IMR-90 (cell line): ENCODE measurements at regions not wholly inside any gene's neighbourhood (a gene's known extent, or its start where the extent isn't known, plus 50 kb on each side); places are given as distances from the start of the nearest gene placed in this dataset.

Source experiments
- BHLHE40 ChIP-seq: fragments of 150-350 bp; IDR thresholded peaks from 2 replicates; pipeline ENCODE4 v1.6.1; 2016; ENCODE audit warnings: mild to moderate bottlenecking, low read depth, low read length
- CEBPB ChIP-seq: IDR thresholded peaks from 2 replicates; pipeline ENCODE4 v1.6.1; 2012; ENCODE audit warnings: low read depth, low read length, improper control_type of control experiment
- MAFK ChIP-seq: IDR thresholded peaks from 2 replicates; pipeline ENCODE4 v1.6.1; 2012; ENCODE audit warnings: low read depth, low read length, improper control_type of control experiment
- POLR2A ChIP-seq: IDR thresholded peaks from 2 replicates; pipeline ENCODE4 v1.6.1; 2012; ENCODE audit warnings: mild to moderate bottlenecking, low read depth, low read length
- RCOR1 ChIP-seq: IDR thresholded peaks from 2 replicates; pipeline ENCODE4 v1.6.1; 2012; ENCODE audit warnings: mild to moderate bottlenecking, low read length, improper control_type of control experiment; ENCODE audit not compliant: insufficient replicate concordance
- SMC3 ChIP-seq: fragments of 150-350 bp; IDR thresholded peaks from 2 replicates; pipeline ENCODE4 v1.6.1; 2016; ENCODE audit warnings: low read depth, mild to moderate bottlenecking, antibody characterized with exemption, low read length, moderate library complexity
- USF2 ChIP-seq: fragments of 150-350 bp; IDR thresholded peaks from 2 replicates; pipeline ENCODE4 v1.6.1; 2017; ENCODE audit warnings: mild to moderate bottlenecking, antibody characterized with exemption, low read length, low read depth
- TF ChIP-seq, protein P1 (sequence below): conservative IDR thresholded peaks from 2 replicates; pipeline ENCODE4 v1.5.1; 2012; ENCODE audit warnings: mild to moderate bottlenecking, low read depth, low read length, improper control_type of control experiment

GRCh38 chr11:38809521-38809920 is 2211.5 kb upstream of the RAG2 start:
- TF ChIP-seq POLR2A = no peak
- no peak for TF ChIP-seq SMC3
- TF ChIP-seq, protein P1, sequence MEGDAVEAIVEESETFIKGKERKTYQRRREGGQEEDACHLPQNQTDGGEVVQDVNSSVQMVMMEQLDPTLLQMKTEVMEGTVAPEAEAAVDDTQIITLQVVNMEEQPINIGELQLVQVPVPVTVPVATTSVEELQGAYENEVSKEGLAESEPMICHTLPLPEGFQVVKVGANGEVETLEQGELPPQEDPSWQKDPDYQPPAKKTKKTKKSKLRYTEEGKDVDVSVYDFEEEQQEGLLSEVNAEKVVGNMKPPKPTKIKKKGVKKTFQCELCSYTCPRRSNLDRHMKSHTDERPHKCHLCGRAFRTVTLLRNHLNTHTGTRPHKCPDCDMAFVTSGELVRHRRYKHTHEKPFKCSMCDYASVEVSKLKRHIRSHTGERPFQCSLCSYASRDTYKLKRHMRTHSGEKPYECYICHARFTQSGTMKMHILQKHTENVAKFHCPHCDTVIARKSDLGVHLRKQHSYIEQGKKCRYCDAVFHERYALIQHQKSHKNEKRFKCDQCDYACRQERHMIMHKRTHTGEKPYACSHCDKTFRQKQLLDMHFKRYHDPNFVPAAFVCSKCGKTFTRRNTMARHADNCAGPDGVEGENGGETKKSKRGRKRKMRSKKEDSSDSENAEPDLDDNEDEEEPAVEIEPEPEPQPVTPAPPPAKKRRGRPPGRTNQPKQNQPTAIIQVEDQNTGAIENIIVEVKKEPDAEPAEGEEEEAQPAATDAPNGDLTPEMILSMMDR = no peak
- no peak for TF ChIP-seq RCOR1
- TF ChIP-seq MAFK = no peak
- TF ChIP-seq CEBPB = no peak
- TF ChIP-seq USF2 = no peak
- no peak for TF ChIP-seq BHLHE40
